MM.1S (cell line): ENCODE measurements at regions not wholly inside any gene's neighbourhood (a gene's known extent, or its start where the extent isn't known, plus 50 kb on each side); places are given as distances from the start of the nearest gene placed in this dataset.

ENCODE experiments used
- DNase-seq: peaks from one replicate; pipeline ENCODE4 v3.0.0-alpha.2; 2015
- H2AFZ ChIP-seq: fragments of 300-600 bp; sonication (generic); 2 replicates; pipeline ENCODE4 v1.6.0; 2016; ENCODE audit warnings: antibody characterized with exemption, low read length
- H3F3A ChIP-seq: fragments of 300-600 bp; sonication (generic); 2 replicates; pipeline ENCODE4 v1.6.1; 2016; ENCODE audit warnings: mild to moderate bottlenecking, antibody characterized with exemption, low read length, moderate library complexity, mixed read lengths; ENCODE audit not compliant: insufficient read depth
- H3K27ac ChIP-seq: fragments of 300-600 bp; sonication (generic); 2 replicates; pipeline ENCODE4 v1.5.1; 2016; ENCODE audit warnings: mild to moderate bottlenecking, low read length
- H3K27me3 ChIP-seq: fragments of 300-600 bp; sonication (generic); replicated peaks from 2 replicates; pipeline ENCODE4 v1.6.0; 2016; ENCODE audit warnings: low read length; ENCODE audit not compliant: insufficient read depth
- H3K36me3 ChIP-seq: fragments of 300-600 bp; sonication (generic); replicated peaks from 2 replicates; pipeline ENCODE4 v1.6.1; 2016; ENCODE audit warnings: mild to moderate bottlenecking, low read length, mixed read lengths; ENCODE audit not compliant: insufficient read depth
- H3K4me1 ChIP-seq: fragments of 300-600 bp; sonication (generic); 2 replicates; pipeline ENCODE4 v1.6.1; 2016; ENCODE audit warnings: low read length, mixed read lengths
- H3K4me2 ChIP-seq: fragments of 300-600 bp; sonication (generic); 2 replicates; pipeline ENCODE4 v1.6.0; 2016; ENCODE audit warnings: low read depth, low read length
- H3K4me3 ChIP-seq: fragments of 300-600 bp; sonication (generic); 2 replicates; pipeline ENCODE4 v1.5.1; 2016; ENCODE audit warnings: low read length, mixed read lengths
- H3K79me2 ChIP-seq: fragments of 300-600 bp; sonication (generic); 2 replicates; pipeline ENCODE4 v1.6.1; 2016; ENCODE audit warnings: mixed run types, low read length, mixed read lengths
- H3K9ac ChIP-seq: fragments of 300-600 bp; sonication (generic); 2 replicates; pipeline ENCODE4 v1.6.1; 2016; ENCODE audit warnings: low read length, mixed read lengths
- H3K9me2 ChIP-seq: fragments of 300-600 bp; sonication (generic); replicated peaks from 2 replicates; pipeline ENCODE4 v1.6.1; 2016; ENCODE audit warnings: mild to moderate bottlenecking, low read length, mixed read lengths; ENCODE audit not compliant: insufficient read depth
- H3K9me3 ChIP-seq: fragments of 300-600 bp; sonication (generic); replicated peaks from 2 replicates; pipeline ENCODE4 v1.6.1; 2016; ENCODE audit warnings: mild to moderate bottlenecking, low read length, mixed read lengths; ENCODE audit not compliant: insufficient read depth
- H4K20me1 ChIP-seq: fragments of 300-600 bp; sonication (generic); 2 replicates; pipeline ENCODE4 v1.6.1; 2016; ENCODE audit warnings: mild to moderate bottlenecking, low read length, moderate library complexity, mixed read lengths; ENCODE audit not compliant: insufficient read depth
- EZH2 ChIP-seq: fragments of 300-600 bp; sonication (generic); optimal IDR thresholded peaks from 2 replicates; pipeline ENCODE3; 2017; ENCODE audit warnings: low read depth, mild to moderate bottlenecking, antibody characterized with exemption, low read length, mixed read lengths
- EZH2phosphoT487 ChIP-seq: fragments of 300-600 bp; sonication (generic); IDR thresholded peaks from 2 replicates; pipeline ENCODE4 v1.6.1; 2018; ENCODE audit warnings: antibody characterized with exemption, low read length
- TF ChIP-seq, protein P1 (sequence below): fragments of 300-600 bp; sonication (generic); IDR thresholded peaks from 2 replicates; pipeline ENCODE4 v1.5.1; 2016; ENCODE audit warnings: antibody characterized with exemption, low read length, mixed read lengths

DNA sequence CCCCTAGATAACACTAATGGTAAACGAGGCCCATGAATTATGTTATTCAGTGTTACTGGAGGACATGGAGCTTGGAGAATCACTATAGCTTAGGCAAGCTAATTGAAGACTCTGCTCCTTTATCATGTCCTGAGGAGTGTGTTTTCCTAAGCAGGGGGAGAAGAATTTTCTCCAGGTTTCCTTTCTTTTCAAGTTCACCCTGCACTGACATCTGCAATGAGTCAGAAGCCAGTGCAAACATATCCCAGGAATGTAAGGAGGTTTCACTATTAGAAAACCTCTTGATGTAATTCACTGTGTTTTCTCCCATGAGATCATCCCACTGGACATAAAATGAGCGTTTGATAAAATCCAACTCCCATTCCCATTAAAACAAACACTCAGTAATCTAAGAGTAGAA is 75.6 kb downstream of the DMRT2 start:
- Histone ChIP-seq H4K20me1 (no peaks in the 10 kb centered on the region), H3K36me3 (no peaks in the 10 kb centered on the region), H3K4me2 (no peak overlapping the region), H3K4me1 (no peaks in the 10 kb centered on the region), H3F3A (no peaks in the 10 kb centered on the region), H3K9me2 (no peaks in the 10 kb centered on the region), H3K4me3 (no peak overlapping the region), H3K9me3 (no peaks in the 10 kb centered on the region), H3K79me2 (no peaks in the 10 kb centered on the region), H3K9ac (no peak overlapping the region), H3K27ac (no peak overlapping the region), H2AFZ (no peak overlapping the region), H3K27me3 (no peaks in the 10 kb centered on the region)
- DNase-seq: no peak
- TF ChIP-seq, protein P1, sequence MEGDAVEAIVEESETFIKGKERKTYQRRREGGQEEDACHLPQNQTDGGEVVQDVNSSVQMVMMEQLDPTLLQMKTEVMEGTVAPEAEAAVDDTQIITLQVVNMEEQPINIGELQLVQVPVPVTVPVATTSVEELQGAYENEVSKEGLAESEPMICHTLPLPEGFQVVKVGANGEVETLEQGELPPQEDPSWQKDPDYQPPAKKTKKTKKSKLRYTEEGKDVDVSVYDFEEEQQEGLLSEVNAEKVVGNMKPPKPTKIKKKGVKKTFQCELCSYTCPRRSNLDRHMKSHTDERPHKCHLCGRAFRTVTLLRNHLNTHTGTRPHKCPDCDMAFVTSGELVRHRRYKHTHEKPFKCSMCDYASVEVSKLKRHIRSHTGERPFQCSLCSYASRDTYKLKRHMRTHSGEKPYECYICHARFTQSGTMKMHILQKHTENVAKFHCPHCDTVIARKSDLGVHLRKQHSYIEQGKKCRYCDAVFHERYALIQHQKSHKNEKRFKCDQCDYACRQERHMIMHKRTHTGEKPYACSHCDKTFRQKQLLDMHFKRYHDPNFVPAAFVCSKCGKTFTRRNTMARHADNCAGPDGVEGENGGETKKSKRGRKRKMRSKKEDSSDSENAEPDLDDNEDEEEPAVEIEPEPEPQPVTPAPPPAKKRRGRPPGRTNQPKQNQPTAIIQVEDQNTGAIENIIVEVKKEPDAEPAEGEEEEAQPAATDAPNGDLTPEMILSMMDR: no peak

DNA sequence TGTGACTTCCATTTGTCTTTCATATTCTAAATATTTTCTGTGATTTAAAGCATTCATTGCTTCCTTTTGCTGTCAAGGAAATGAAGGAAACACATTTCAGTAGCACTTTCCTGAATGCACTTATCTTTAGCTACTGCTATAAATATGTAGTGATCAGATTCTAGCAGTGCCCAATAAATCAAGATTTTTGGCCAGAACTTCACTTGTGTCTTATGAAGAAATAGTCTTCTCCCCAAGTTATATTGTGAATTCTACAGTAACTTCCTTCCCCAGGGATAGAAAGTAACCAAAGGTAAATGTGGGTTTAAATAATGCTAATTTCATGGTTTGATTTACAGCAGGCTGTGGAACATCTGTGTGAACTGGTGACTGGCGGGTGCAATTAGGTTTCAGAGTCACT is 77.9 kb downstream of the DMRT2 start:
- Histone ChIP-seq H3K79me2 (no peaks in the 10 kb centered on the region), H3K9me3 (no peaks in the 10 kb centered on the region), H3K9me2 (no peaks in the 10 kb centered on the region), H3K4me2 (no peak overlapping the region), H3F3A (no peaks in the 10 kb centered on the region), H3K4me1 (no peaks in the 10 kb centered on the region), H3K9ac (no peak overlapping the region), H3K36me3 (no peaks in the 10 kb centered on the region), H3K4me3 (no peak overlapping the region), H2AFZ (no peak overlapping the region), H3K27me3 (no peaks in the 10 kb centered on the region), H3K27ac (no peak overlapping the region), H4K20me1 (no peaks in the 10 kb centered on the region)
- TF ChIP-seq EZH2phosphoT487 (no peak), EZH2 (no peak)
- TF ChIP-seq, protein P1: no peak
- no peak for DNase-seq

DNA sequence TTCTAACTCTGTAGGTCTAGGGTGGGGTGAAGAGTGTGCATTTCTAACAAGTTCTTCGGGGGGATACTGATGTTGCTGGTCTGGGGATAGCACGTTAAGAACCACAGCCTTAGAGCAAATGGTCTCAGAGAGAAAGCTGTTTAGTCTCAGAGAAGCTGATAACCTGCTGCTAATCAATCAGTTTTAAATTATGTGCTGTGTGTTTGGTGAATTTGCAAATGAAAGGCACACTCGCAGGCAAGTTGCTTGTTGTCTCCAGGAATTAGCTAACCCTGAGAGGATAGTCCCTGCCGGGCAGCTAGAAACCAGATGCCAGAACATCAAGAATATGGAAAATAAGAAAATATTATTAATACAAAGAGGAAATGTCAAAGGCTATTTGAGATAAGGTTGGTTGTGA is 79.2 kb downstream of the DMRT2 start:
- Histone ChIP-seq H3K9ac (no peak overlapping the region), H2AFZ (no peak overlapping the region), H3K27me3 (no peaks in the 10 kb centered on the region), H3K4me2 (no peak overlapping the region), H3F3A (no peaks in the 10 kb centered on the region), H3K36me3 (no peaks in the 10 kb centered on the region), H3K9me3 (no peaks in the 10 kb centered on the region), H3K4me3 (no peak overlapping the region), H3K4me1 (no peaks in the 10 kb centered on the region), H3K9me2 (no peaks in the 10 kb centered on the region), H4K20me1 (no peaks in the 10 kb centered on the region), H3K27ac (no peak overlapping the region), H3K79me2 (no peaks in the 10 kb centered on the region)
- no peak for DNase-seq
- TF ChIP-seq, protein P1: no peak
- TF ChIP-seq EZH2 (no peak), EZH2phosphoT487 (no peak)

DNA sequence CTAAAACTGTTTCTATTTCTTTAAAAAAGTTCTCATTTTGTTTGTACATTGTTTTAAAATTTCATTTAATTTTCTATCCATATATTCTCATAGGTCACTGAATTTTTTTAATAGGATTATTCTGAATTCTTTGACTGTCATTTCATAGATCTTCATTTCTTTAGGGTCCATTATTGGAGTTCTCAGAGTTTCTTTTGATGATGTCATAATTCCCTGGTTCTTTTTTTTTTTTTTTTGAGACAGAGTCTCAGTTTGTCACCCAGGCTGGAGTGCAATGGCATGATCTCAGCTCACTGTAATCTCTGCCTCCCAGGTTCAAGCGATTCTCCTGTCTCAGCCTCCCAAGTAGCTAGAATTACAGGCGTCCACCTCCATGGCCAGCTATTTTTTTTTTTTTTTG is 89.9 kb downstream of the DMRT2 start:
- H4K20me1 ChIP-seq: no peaks in the 10 kb centered on the region
- no peak overlapping the region for H3K9ac ChIP-seq
- no peaks in the 10 kb centered on the region for H3K36me3 ChIP-seq
- no peak overlapping the region for H3K4me2 ChIP-seq
- TF ChIP-seq EZH2: no peak
- TF ChIP-seq, protein P1: no peak
- TF ChIP-seq EZH2phosphoT487: no peak
- H3K27me3 ChIP-seq: no peaks in the 10 kb centered on the region
- H3F3A ChIP-seq: no peaks in the 10 kb centered on the region
- no peaks in the 10 kb centered on the region for H3K79me2 ChIP-seq
- no peak overlapping the region for H2AFZ ChIP-seq
- no peak overlapping the region for H3K4me3 ChIP-seq
- H3K9me3 ChIP-seq: no peaks in the 10 kb centered on the region
- no peak overlapping the region for H3K27ac ChIP-seq
- H3K9me2 ChIP-seq: no peaks in the 10 kb centered on the region
- no peak for DNase-seq
- H3K4me1 ChIP-seq: no peaks in the 10 kb centered on the region
